Ureter (tissue), 1 donor: ENCODE measurements at regions not wholly inside any gene's neighbourhood (a gene's known extent, or its start where the extent isn't known, plus 50 kb on each side); places are given as distances from the start of the nearest gene placed in this dataset.
A peak's percentile ranks its signal among the peaks of the same experiment; 100 is the strongest.

Experiments used
- DNase-seq: peaks from one replicate; pipeline ENCODE4 v3.0.0-alpha.2; 2020; ENCODE audit warnings: low spot score
- donor health status: DM: yes; HTN: yes; CAD: no.

GRCh38 chr5:173801006-173801405, 87.1 kb upstream of the CPEB4 start:
- no peak for DNase-seq

GRCh38 chr5:173802670-173803165, 85.4 kb upstream of the CPEB4 start:
- peak; percentile 70 for DNase-seq

GRCh38 chr5:173804579-173804978, 83.6 kb upstream of the CPEB4 start:
- no peak for DNase-seq

GRCh38 chr5:173806270-173807035, 81.7 kb upstream of the CPEB4 start:
- DNase-seq, result no peak

GRCh38 chr5:173807181-173807655, 80.9 kb upstream of the CPEB4 start:
- no peak for DNase-seq

GRCh38 chr5:173808079-173808808, 79.9 kb upstream of the CPEB4 start:
- DNase-seq, result no peak

GRCh38 chr5:173809014-173809413, 79.1 kb upstream of the CPEB4 start:
- no peak for DNase-seq

- no peak for DNase-seq
Observed at GRCh38 chr5:173812811-173813550, 75.2 kb upstream of the CPEB4 start.

- DNase-seq, result no peak
Observed at GRCh38 chr5:173814053-173814452, 74.1 kb upstream of the CPEB4 start.

GRCh38 chr5:173815571-173815970, 72.6 kb upstream of the CPEB4 start:
- no peak for DNase-seq

- DNase-seq, result no peak
Observed at GRCh38 chr5:173816728-173817127, 71.4 kb upstream of the CPEB4 start.

GRCh38 chr5:173817561-173817960, 70.6 kb upstream of the CPEB4 start:
- DNase-seq, result no peak

- DNase-seq, result no peak
Observed at GRCh38 chr5:173819521-173819920, 68.6 kb upstream of the CPEB4 start.

- DNase-seq, result no peak
Observed at GRCh38 chr5:173823274-173823644, 64.9 kb upstream of the CPEB4 start.

- DNase-seq, result peak; percentile 65
Observed at GRCh38 chr5:173823721-173824567, 64.2 kb upstream of the CPEB4 start.

GRCh38 chr5:173825215-173825865, 62.8 kb upstream of the CPEB4 start:
- no peak for DNase-seq

- DNase-seq, result no peak
Observed at GRCh38 chr5:173826086-173826427, 62.1 kb upstream of the CPEB4 start.

- DNase-seq, result no peak
Observed at GRCh38 chr5:173826428-173827350, 61.5 kb upstream of the CPEB4 start.

- no peak for DNase-seq
Observed at GRCh38 chr5:173828952-173829351, 59.2 kb upstream of the CPEB4 start.

GRCh38 chr5:173829826-173830225, 58.3 kb upstream of the CPEB4 start:
- DNase-seq, result no peak
